Endometrium (tissue), 2 donors: ENCODE measurements at regions not wholly inside any gene's neighbourhood (a gene's known extent, or its start where the extent isn't known, plus 50 kb on each side); places are given as distances from the start of the nearest gene placed in this dataset.
"Not testable (repeated sequence)": the region's sequence is repeated elsewhere in the genome, so short reads cannot be mapped to it uniquely, and the experiment has no call there.

ENCODE experiments used
- FAIRE-seq: peaks from 2 replicates; lab custom pipeline; 2012; peaks lifted over from hg19 to GRCh38; lab: Jason Lieb, UNC
- donor health status: control.
- donor health status: control.

DNA sequence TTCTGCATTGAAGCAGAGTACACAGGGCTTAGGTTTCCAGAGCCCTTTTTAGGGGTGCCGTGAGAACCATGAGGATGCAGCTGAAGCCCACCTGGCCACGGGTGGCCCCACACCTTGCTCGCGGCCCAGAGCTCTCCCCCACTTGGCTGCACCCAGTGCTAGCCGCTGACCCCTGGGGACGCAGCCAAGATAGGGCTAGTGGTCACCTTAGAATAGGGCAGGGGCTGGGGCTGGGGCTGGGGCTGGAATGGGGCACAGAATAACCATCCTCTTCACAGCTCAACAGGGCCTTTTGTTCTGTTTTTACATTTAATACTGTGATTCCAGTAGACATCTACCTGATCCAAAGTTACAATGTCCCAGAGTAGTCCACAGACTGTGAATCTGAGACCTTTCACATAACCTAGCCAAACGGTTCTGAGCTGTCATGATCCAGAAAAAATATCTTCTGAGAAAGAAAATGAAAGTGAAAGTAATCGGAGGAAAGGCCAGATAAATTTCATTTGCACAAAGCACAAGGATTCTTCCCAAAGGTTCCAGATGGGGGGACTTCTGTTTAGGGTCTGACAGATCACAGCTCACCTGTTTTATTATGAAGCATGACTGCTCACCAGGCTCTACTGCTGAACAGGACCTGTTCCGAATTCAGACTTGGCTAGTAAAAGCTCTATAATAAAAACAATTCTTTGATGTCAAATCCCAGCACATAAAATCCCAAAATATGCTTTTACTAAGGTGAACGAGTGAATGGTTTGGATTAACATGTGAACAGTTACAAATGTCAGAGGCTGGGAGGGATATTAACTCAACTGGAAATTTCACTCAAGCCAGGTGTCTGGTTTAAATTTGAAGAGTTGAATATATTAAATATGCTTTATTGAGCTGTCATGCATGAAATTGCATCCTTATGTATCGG is 401.9 kb downstream of the THBS2 start:
- FAIRE-seq: no peak

DNA sequence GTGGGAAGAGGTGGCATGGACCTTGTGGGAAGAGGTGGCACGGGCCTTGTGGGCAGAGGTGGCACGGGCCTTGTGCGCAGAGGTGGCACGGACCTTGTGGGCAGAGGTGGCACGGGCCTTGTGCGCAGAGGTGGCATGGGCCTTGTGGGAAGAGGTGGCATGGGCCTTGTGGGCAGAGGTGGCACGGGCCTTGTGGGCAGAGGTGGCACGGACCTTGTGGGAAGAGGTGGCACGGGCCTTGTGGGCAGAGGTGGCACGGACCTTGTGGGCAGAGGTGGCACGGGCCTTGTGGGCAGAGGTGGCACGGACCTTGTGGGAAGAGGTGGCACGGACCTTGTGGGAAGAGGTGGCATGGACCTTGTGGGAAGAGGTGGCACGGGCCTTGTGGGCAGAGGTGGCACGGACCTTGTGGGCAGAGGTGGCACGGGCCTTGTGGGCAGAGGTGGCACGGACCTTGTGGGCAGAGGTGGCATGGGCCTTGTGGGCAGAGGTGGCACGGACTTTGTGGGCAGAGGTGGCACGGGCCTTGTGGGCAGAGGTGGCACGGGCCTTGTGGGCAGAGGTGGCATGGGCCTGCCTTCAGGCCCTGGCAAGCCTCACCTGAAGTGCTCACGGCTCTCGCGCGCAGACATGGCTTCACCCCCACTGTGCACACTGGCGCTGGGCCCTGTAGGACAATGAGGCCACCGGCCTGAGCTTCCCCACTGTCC is 403.5 kb downstream of the THBS2 start:
- not testable (repeated sequence) for FAIRE-seq

DNA sequence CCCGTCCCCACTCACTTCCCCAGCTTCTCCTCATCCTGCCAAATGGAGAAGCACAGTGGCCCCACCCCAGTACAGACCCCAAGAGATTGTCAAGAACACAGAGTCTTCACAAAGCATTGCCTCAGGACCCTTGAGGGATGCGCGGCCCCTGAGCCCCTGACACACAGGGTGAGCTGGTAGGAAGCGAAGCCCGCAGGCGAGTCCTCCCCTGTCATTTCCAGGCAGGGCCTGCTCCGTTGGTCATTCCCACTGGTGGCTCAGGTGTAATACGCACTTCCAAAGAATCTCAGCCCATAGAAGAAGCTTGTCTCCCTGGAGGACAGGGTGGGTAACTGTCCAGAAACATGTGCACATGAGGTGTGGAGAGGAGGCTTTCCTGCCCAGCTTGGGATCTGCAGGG is 404.2 kb downstream of the THBS2 start:
- no peak for FAIRE-seq

DNA sequence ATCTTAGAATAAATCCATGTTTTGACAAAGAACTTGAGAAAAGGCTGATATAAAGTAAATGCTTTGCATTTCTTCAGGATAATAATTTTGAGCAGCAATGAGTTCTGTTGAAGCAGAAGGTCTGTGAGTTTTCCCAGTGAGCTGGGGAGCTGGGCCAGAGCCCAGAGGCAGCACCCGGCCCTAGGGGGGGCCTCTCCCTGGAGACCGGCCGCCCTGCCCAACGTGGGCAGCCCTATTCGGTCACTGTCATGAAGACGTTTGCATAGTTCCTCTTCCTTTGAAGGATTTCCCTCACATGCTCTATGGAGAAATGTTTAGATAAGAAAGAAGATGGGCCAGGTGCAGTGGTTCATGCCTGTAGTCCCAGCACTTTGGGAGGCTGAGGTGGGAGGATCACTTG is 404.8 kb downstream of the THBS2 start:
- FAIRE-seq: no peak

DNA sequence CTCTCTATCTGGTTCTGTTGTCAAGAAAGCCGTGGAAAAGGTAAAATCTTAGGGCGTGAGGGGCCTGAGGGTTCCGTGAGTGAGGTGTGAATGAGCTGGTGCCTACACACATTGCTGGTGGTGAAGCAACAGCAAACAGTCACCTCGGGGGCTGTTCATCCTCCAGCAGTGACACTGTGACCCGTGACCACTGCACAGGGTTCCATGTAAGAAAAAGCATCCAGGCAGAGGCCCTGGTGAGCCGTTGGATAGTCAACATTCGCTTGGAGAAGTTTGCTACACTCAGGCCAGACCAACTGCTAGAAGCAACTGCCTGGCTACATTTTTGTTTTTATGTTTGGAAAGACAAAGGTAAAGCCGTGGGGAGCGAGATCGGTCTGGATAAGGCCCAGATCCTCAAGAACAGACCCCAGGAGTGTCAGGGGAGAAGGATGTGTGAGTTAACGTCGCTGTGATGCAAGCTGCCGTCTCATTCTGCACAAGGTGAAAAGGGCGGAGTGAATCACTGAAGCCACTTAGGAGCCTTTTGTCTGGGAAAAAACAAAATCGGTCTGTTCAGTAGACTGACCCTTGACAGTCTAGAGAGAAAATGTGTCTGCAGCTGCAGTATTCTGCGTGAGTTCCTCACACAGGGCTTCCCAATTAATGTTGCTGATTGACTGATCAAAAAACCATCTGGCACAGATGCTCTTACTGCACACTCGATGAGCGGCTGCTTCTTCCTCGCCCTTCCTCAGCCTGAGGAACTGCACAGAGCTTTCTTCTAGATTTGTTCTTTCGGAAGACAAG is 404.0 kb downstream of the SMOC2 start:
- no peak for FAIRE-seq

DNA sequence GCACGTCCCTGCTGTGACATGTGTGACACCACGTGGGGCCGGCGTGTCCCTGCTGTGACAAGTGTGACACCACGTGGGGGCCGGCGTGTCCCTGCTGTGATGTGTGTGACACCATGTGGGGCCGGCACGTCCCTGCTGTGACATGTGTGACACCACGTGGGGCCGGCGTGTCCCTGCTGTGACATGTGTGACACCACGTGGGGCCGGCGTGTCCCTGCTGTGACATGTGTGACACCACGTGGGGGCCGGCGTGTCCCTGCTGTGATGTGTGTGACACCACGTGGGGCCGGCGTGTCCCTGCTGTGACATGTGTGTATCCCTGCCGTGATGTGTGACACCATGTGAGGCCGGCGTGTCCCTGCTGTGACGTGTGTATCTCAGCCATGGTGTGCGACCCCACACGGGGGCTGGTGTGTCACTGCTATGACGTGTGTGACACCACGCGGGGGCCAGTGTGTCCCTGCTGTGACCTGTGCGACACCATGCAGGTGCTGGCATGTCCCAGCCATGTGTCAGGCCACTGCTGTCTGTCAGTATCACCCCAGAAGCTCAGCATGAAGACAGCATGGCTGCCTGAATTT is 401.7 kb downstream of the SMOC2 start:
- FAIRE-seq: not testable (repeated sequence)

DNA sequence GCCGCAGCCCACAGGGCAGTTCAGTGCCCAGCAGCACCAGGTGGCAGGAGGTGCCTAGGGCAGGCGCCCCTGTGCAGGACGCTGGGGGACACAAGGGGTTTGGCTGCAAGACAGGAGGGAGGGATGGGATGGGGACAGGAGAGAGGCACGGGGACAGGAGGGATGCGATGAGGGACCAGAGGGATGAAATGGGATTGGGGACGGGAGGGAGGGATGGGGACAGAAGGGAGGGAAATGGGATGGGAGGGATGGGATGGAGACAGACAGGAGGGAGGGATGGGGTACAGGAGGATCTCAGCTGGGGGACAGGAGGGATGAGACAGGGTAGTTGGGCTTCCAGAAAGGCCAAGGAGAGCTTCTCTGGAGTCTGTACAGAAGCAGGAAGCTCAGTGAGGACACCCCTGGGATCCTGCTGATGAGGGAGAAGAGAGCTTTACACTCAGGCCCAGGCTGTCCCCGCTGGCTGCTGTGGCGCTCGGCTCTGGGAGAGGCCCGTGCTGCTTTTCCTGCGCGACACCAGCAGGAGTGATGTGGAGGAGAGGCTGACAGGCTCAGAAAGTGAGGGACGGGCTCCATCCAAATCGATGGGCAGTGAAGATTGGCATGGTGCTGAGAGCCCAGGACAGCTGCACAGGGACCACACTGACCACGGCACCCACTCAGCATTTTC is 400.8 kb downstream of the SMOC2 start:
- FAIRE-seq: no peak

DNA sequence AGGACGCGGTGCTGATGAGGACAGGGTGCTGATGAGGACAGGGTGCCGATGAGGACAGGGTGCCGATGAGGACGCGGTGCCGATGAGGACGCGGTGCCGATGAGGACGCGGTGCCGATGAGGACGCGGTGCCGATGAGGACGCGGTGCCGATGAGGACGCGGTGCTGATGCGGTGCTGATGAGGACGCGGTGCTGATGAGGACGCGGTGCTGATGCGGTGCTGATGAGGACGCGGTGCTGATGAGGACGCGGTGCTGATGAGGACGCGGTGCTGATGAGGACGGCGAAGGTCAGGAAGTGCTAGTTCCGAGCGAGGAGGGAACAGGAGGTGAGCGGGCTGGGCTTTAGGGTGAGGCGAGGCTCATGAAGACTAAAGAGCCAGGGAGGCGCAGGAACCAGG is 399.9 kb downstream of the SMOC2 start:
- not testable (repeated sequence) for FAIRE-seq

DNA sequence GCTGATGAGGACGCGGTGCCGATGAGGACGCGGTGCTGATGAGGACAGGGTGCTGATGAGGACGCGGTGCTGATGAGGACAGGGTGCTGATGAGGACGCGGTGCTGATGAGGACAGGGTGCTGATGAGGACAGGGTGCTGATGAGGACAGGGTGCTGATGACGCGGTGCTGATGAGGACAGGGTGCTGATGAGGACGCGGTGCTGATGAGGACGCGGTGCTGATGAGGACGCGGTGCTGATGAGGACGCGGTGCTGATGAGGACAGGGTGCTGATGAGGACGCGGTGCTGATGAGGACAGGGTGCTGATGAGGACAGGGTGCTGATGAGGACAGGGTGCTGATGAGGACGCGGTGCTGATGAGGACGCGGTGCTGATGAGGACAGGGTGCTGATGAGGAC is 399.3 kb downstream of the SMOC2 start:
- not testable (repeated sequence) for FAIRE-seq

DNA sequence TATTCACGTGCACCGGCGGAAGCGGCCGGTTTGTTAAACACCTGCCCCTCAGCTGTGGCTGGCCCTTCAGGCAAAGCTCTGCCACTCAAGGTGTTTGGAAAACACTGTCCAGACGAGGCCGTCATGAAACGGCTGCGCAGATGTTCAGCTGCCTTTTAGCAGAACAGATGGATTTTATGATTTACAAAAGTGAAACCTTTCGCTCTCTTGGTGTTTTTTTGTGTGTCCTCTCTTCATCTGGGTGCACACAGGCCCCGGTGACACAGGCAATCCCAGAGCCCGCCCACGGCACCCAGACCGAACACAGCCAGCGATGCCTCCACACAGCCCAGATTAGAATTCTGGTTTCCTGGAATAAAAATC is 397.0 kb downstream of the SMOC2 start:
- peak; percentile 54 for FAIRE-seq

DNA sequence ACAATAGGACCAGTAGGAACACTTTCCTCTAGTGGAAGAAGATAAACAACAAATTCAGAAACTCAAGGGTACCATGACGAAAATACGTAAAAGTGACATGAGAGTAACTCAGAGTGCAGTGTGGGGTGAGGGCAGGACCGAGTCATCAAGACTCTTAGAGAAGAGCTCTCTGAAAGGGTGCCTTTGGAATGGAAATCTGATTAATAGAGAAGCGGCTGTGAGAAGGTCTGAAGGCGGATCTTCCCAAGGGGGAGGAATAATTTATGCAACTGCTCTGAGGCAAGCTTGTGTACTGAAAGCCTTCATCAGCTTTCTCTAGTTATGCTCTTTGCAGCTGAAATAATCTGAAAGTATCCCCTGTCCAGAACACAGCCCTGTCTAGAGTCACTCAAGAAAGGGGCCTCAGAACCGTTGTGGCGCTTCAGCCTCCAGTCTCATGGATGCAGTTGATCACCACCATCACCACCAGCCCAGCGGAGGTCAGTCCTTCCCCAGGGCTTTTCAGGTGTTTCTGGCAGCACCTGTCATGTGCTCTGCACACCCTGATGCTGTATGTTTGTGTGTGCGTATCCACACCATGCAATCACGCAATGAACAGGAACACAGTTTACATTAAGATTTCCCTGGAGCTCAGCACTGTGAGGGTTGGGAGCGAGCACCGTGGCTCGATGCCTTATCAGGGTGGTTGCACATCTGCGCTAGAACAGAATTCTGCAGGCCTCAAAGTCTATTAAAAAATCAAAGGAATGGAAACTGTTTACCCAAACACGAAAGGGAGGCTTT is 396.5 kb downstream of the SMOC2 start:
- no peak for FAIRE-seq

DNA sequence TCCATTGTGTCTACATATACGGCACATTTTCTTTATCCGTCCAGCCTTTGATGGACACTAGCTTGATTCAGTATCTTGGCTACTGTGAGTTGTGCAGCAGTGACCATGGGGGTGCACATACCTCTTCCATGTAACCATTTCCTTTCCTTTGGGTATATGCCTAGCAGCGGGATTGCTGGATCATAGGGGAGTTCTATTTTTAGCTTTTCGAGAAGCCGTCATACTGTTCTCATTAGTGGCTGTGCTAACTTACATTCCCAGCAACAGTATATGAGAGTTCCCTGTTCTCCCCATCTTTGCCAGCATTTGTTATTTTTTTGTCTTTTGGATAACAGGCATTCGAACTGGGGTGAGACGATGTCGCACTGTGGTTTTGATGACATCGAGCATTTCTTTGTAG is 395.0 kb downstream of the SMOC2 start:
- no peak for FAIRE-seq

DNA sequence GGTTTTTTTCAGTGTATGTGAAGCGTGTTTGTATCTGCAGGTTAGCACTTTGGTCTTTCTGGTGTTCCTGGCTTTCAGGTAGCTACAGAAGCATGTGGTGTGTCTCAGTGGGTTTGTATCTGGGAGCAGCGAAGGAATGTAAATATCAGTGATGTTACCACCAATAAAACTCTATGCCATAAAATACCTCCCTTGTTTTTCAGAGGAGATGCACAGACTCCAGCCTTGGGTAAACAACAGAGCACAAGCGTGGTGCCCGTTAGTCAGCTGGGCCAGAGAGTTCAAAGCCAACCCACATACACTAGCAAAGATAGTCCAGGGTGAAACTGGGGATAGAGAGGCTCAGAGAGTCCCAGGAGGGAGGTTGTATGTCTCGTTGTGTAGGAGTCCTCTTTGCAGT is 393.8 kb downstream of the SMOC2 start:
- FAIRE-seq: no peak

DNA sequence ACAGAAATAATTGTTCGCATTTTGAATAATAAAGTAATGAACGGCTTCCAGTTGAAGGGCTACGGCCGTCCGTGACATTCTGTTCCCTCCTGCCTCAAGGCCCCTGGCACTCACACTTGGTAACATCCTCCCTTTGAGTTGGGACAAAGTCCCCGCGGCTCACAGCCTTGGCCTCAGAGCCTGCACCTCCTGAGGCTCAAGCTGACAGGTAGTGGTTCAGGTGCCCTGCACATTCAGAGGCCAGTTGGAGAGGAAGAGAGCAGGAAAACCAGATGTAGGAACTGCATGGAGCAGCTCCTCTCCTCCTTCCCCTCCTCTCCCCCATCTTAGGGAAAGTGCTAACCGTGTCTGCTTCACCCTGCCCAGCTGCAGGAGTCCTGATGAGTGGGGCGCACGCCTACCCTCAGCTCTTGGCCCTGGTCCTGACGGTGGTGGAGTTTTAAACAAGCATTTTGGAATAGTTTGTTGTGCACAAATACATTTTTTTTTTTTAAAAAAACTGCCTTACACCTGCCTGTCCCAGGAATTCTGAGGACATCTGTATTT is 393.1 kb downstream of the SMOC2 start:
- no peak for FAIRE-seq

DNA sequence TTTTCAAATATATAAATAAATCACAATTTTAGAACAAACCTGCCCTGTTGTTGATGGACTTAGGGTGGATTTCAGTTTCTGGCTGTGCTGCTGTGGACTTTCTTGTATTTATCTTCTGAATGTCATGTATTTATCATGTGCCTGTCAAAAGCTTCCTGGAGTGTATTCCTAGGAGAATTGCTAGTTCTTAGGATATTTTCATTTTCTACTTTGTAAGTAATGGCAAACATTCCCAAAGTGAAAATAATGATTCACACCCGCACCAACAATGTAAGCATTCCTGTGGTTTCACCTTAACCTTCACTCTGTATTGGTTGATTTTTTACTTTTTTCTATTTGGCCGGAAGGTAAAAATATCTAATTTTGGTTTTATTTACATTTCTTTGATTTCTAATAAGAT is 387.8 kb downstream of the SMOC2 start:
- peak; percentile 99 for FAIRE-seq

DNA sequence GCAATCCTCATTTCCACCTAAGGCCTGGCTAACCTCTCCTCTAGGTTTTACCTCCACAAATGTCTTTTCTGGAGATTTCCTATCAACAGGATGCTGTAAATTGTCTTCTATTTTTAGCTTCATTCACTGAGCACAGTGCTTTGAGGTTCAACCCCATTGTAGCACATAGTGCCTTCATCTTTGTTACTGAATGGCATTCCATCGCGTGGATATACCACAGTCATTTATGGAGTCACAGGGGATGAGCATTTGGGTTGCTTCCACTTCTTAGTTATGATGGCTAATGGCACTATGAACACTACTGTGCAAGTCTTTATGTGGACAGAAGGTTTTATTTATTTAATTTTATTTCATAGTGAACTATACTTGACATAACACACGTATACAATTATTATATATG is 387.1 kb downstream of the SMOC2 start:
- no peak for FAIRE-seq

DNA sequence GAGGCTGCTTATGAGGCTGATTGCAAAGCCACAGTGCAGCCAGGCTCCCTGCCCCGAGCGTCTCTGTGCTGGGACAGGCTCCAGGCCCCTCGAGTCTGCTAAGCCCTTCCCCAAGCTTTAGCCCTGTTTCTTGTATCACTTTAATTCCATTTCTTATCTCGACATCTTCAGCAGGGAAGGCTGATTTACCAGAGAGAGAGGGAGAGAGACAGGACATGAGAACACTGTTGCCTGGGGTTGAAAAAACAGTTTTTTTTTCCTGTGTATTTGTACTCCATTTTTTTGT is 386.5 kb downstream of the SMOC2 start:
- no peak for FAIRE-seq

DNA sequence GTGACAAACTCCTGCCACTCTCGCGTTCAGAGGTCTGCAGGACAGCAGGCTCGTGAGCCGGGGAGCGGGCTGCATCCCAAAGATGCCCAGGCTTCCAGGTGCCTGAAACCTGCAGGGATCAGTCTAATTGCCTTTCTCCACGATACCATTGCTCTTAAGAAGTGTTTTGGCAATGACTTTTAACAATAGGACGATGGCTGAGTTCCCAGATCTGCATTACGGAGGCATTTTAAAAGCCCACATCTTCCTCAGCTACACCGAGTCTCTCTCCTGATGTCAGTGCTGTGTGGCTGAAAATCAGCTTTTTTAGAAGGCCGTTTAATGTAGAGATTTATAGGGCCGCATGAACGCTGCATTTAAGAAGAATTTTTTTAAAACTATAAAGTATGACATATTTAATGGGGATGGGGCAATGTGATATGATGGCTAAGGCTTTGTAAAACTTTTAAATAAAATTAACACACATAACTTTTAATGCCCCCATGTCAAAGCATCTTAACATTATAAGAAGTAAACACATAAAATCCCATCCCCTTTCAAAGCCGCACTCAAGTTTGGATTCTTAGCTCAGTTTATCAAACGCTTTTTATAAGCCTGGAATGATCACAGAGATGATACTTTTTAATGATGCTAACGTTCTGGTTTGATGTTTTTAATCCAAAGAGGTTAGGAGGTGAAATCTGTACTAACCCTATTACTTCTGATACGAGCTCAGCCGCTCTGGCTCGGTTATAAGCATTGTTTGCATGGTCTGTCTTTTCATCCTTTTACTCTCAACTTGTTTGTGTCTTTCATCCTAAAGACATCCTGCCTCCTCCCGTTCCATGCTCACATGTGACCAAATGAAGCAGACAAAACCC is 386.0 kb downstream of the SMOC2 start:
- FAIRE-seq: peak; percentile 99

DNA sequence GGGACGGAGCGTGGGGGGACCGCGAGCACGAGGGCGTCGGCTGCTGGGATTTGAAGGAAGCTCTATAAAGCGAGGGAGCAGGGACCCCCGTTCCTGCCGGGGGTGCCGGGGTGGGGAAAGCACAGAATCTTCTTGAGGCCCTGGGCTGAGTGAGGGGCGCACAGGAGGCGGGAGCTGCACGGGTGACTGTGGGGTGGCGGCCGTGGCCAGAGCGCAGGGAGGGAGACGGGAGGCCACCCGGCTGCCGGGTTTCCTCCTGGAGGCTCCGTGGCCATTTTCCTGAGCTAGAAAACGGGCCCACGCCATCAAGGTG is 385.1 kb downstream of the SMOC2 start:
- no peak for FAIRE-seq
